ENCODE measurements at regions not wholly inside any gene's neighbourhood (a gene's known extent, or its start where the extent isn't known, plus 50 kb on each side); places are given as distances from the start of the nearest gene placed in this dataset.

DNA sequence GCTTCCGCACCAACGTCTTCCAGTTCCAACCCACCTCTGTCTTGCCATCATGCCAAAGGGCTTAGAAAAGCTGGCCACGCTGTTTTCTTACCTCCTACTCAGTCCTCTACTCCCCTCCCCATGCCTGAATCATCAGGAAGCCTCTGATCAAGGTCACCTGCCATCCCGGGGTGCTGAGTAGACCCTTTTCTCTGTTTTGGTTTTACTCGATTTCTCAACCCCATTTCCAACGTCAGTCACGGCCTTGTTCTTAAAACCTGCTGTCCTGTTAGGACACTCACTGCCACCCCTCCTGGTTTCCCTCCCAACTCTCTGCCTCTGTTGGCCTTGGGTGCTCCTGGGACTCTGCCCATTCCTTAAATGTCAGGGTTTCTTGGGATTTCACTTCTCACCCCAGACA is 350.1 kb downstream of the FOXO1 start:
- DNase-seq (ENCODE audit: low spot score, unreplicated experiment) = no peak
- Mint-ChIP-seq H3K27ac (no peak overlapping the region), H3K9me3 (ENCODE audit: low read depth) (no peaks in the 10 kb centered on the region), H3K27me3 (peaks cover 3% of the 10 kb centered on the region), H3K4me1 (ENCODE audit: low read depth) (no peaks in the 10 kb centered on the region), H3K36me3 (ENCODE audit: insufficient read depth) (no peaks in the 10 kb centered on the region), H3K4me3 (ENCODE audit: low read depth) (no peak overlapping the region)
- TF ChIP-seq, protein P1, sequence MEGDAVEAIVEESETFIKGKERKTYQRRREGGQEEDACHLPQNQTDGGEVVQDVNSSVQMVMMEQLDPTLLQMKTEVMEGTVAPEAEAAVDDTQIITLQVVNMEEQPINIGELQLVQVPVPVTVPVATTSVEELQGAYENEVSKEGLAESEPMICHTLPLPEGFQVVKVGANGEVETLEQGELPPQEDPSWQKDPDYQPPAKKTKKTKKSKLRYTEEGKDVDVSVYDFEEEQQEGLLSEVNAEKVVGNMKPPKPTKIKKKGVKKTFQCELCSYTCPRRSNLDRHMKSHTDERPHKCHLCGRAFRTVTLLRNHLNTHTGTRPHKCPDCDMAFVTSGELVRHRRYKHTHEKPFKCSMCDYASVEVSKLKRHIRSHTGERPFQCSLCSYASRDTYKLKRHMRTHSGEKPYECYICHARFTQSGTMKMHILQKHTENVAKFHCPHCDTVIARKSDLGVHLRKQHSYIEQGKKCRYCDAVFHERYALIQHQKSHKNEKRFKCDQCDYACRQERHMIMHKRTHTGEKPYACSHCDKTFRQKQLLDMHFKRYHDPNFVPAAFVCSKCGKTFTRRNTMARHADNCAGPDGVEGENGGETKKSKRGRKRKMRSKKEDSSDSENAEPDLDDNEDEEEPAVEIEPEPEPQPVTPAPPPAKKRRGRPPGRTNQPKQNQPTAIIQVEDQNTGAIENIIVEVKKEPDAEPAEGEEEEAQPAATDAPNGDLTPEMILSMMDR (IDR thresholded peaks at IDR 0.05; ENCODE audit: unreplicated experiment) = no peak

DNA sequence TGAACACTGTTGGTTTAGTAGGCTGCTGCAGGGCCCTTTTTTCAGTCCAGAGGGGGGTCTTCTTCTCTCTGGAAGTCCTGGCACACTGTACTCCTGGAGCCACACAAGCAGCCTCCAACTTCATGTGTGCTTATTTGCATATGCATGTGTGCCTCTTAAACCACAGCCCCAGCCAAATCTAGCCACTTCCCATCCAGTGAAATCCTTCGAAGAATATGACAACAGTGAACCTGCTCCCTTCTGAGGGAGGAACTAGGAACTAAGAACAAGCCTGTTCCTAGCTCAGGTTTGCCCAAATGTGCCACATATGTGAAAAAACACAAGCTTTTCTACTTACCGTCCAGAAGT is 348.5 kb downstream of the FOXO1 start:
- Mint-ChIP-seq H3K36me3 (ENCODE audit: insufficient read depth) (no peaks in the 10 kb centered on the region), H3K9me3 (ENCODE audit: low read depth) (no peaks in the 10 kb centered on the region), H3K4me1 (ENCODE audit: low read depth) (no peaks in the 10 kb centered on the region), H3K27ac (no peak overlapping the region), H3K27me3 (peaks cover 3% of the 10 kb centered on the region), H3K4me3 (ENCODE audit: low read depth) (no peak overlapping the region)
- TF ChIP-seq, protein P1 (IDR thresholded peaks at IDR 0.05; ENCODE audit: unreplicated experiment) = no peak
- no peak for DNase-seq (ENCODE audit: low spot score, unreplicated experiment)

DNA sequence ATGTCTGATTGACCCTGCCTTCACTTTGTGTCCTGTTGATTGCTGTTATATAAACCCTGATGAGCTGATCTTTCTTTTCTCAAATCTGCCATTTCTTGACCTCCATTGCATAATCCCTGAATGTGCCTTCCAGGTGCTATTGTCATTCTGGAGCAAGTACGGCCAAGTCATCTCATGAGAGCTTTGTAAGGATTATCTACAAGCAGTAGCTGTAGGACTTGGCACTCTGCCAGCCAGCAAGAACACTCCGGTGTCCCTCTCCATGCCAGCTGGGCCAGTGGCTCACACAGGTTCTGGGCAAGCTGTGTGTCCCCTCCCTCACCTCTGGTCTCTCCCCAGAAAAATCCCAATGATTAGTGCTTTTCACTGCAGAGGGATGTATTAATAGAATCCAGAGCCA is 348.1 kb downstream of the FOXO1 start:
- H3K27ac Mint-ChIP-seq = no peak overlapping the region
- no peaks in the 10 kb centered on the region for H3K4me1 Mint-ChIP-seq (ENCODE audit: low read depth)

DNA sequence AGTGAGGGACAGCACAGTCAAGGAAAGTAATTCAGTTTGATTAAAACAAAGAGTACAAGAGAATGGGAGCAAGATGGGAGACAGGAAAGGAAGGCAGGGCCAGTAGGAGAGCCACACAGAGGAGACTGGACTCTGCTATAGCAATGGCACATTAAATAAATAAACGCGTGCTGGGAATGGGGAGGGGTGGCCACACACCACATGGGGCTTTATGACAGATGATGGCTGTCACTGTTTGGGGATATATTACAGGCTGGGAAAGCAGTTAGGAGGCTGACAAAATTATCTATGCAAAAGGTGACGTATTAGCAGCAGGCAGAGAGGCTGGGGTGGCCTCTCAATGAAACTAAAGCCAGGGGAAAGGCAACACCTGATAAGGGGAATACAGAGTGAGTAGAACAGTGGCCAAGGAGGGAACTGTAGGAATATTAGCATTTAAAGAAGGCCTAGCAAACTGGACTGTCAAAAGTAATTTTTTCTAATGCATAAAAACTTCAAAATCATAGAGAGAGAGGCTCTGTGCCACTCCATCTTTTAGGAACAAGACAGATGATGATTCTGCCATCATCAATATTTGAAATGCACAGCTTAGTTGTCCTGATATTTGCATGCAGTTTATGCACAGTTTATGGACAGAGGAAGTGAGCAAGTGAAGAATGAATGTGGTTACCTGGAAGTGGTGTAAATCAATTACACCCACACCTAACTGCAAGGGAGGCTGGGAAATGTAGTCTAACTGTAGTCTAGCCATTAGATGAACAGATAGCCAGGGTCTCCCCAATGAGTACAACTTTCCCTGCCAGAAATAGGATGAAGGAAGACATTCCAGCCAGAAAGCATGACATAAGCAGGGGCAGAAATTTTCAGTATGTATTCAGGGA is 346.5 kb downstream of the FOXO1 start:
- H3K9me3 Mint-ChIP-seq (ENCODE audit: low read depth) = peaks cover 15% of the 10 kb centered on the region
- no peak overlapping the region for H3K4me3 Mint-ChIP-seq (ENCODE audit: low read depth)
- H3K4me1 Mint-ChIP-seq (ENCODE audit: low read depth) = no peaks in the 10 kb centered on the region
- H3K36me3 Mint-ChIP-seq (ENCODE audit: insufficient read depth) = peaks cover 10% of the 10 kb centered on the region
- no peak overlapping the region for H3K27ac Mint-ChIP-seq
- H3K27me3 Mint-ChIP-seq = peaks cover 3% of the 10 kb centered on the region
- TF ChIP-seq, protein P1 (IDR thresholded peaks at IDR 0.05; ENCODE audit: unreplicated experiment) = no peak
- no peak for DNase-seq (ENCODE audit: low spot score, unreplicated experiment)

More for the DNA sequence above, 348.1 kb downstream of the FOXO1 start:
- H3K4me3 Mint-ChIP-seq (ENCODE audit: low read depth) = no peak overlapping the region
- DNase-seq (ENCODE audit: low spot score, unreplicated experiment) = no peak
- peaks cover 3% of the 10 kb centered on the region for H3K36me3 Mint-ChIP-seq (ENCODE audit: insufficient read depth)
- H3K9me3 Mint-ChIP-seq (ENCODE audit: low read depth) = peaks cover 3% of the 10 kb centered on the region
- TF ChIP-seq, protein P1 (IDR thresholded peaks at IDR 0.05; ENCODE audit: unreplicated experiment) = no peak
- peaks cover 3% of the 10 kb centered on the region for H3K27me3 Mint-ChIP-seq

DNA sequence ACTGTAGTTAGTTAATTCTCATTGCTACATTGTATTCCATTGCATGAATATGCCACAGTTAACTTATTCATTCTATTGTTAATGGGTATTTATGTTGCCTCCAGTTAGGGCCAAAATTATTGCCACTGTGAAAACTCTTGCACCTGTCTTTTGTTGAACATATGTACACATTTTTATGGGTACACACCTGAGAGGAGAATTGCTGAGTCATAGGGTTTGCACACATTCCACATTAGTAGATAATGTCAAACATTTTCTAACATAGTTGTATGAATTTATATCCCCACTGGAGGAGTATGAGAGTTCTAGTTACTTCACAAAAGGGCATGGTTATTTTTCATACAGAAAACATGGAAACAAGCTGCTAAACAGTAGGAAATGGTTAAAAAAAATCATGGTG is 338.4 kb downstream of the FOXO1 start:
- Mint-ChIP-seq H3K9me3 (ENCODE audit: low read depth) (peaks cover 21% of the 10 kb centered on the region), H3K4me3 (ENCODE audit: low read depth) (no peak overlapping the region), H3K36me3 (ENCODE audit: insufficient read depth) (peaks cover 11% of the 10 kb centered on the region), H3K27ac (no peak overlapping the region), H3K4me1 (ENCODE audit: low read depth) (no peaks in the 10 kb centered on the region), H3K27me3 (no peaks in the 10 kb centered on the region)
- no peak for DNase-seq (ENCODE audit: low spot score, unreplicated experiment)
- TF ChIP-seq, protein P1 (IDR thresholded peaks at IDR 0.05; ENCODE audit: unreplicated experiment) = no peak
